HCT116 (cell line): ENCODE measurements at regions not wholly inside any gene's neighbourhood (a gene's known extent, or its start where the extent isn't known, plus 50 kb on each side); places are given as distances from the start of the nearest gene placed in this dataset.

Experiments used
- ATAC-seq: fragments of 200-7000 bp; cut with Tn5 transposase; 2 replicates; pipeline ENCODE4 v1.9.1; 2020; ENCODE audit warnings: mild to moderate bottlenecking, moderate library complexity
- BruUV-seq: library from RNA; stranded (reverse); fragments of 400-500 nt; replicated peaks from 2 replicates; lab custom pipeline; 2021; lab: Mats Ljungman, UMichigan
- CTCF ChIA-PET: fragments of 300-600 bp; sonication (Branson Sonifier 250); formaldehyde crosslinking; loops from one replicate; lab custom pipeline; 2021; ENCODE audit warnings: antibody characterized with exemption; lab: Charles Lee
- POLR2A ChIA-PET: fragments of 300-600, 350-600 bp; sonication (Branson Sonifier 250); formaldehyde crosslinking; loops from one replicate; lab custom pipeline; 2021; ENCODE audit warnings: antibody characterized with exemption; lab: Charles Lee
- RAD21 ChIA-PET, 2 experiments: fragments of 300-600 bp; sonication (Branson Sonifier 250); formaldehyde crosslinking; loops; one replicate each; lab custom pipeline; 2023; ENCODE audit warnings: low total read pairs in 2 of 2; ENCODE audit not compliant: uncharacterized antibody in 2 of 2, unreplicated experiment in 2 of 2, low non-redundant PET in 1 of 2; lab: Charles Lee
- DNase-seq: peaks from one replicate; pipeline ENCODE4 v3.0.0-alpha.2; 2010; ENCODE audit warnings: low read depth, low spot score
- H2AFZ ChIP-seq: fragments of 200-600 bp; shearing (Covaris generic), sonication (generic); 2 replicates; pipeline ENCODE4 v1.6.1; 2017; ENCODE audit warnings: low read depth, mixed run types, mixed read lengths, antibody characterized with exemption, low read length; ENCODE audit not compliant: poor library complexity, severe bottlenecking
- H3K27ac ChIP-seq: 2 replicates; pipeline ENCODE4 v1.5.1; 2012; ENCODE audit warnings: low read depth, low read length
- H3K27me3 ChIP-seq: fragments of 200-600 bp; sonication (generic); 2 replicates; pipeline ENCODE4 v1.6.1; 2016; ENCODE audit warnings: mixed run types, low read length, mixed read lengths; ENCODE audit not compliant: insufficient read depth
- H3K36me3 ChIP-seq, 2 experiments: fragments of 200-500 bp in 1 of 2; fragments of 200-600 bp in 1 of 2; sonication (Bioruptor generic) in 1 of 2; sonication (generic) in 1 of 2; 2 replicates each; pipeline versions ENCODE4 v1.5.1 to v1.6.1; 2014 to 2016; ENCODE audit warnings: low read length in 2 of 2, inconsistent platforms in 1 of 2, mixed read lengths in 1 of 2, mixed run types in 1 of 2; ENCODE audit not compliant: insufficient read depth in 2 of 2, control insufficient read depth in 1 of 2
- H3K4me1 ChIP-seq, 2 experiments: fragments of 200-600 bp in 1 of 2; sonication (generic) in 1 of 2; 2 replicates each; pipeline versions ENCODE4 v1.5.1 to v1.6.1; 2012 to 2017; ENCODE audit warnings: low read length in 2 of 2, inconsistent platforms in 1 of 2, mild to moderate bottlenecking in 1 of 2, mixed read lengths in 1 of 2, mixed run types in 1 of 2, moderate library complexity in 1 of 2; ENCODE audit not compliant: insufficient read depth in 2 of 2, control insufficient read depth in 1 of 2
- H3K4me2 ChIP-seq: fragments of 200-600 bp; sonication (generic); 2 replicates; pipeline ENCODE4 v1.6.1; 2017; ENCODE audit warnings: mixed run types, low read length, mixed read lengths
- H3K4me3 ChIP-seq, 2 experiments: fragments of 200-600 bp in 1 of 2; sonication (generic) in 1 of 2; replicated peaks in 1 of 2; 2 replicates each; pipeline ENCODE4 v1.5.1; 2011 to 2016; ENCODE audit warnings: low read length in 2 of 2, control low read depth in 1 of 2, low read depth in 1 of 2, mild to moderate bottlenecking in 1 of 2, mixed read lengths in 1 of 2, mixed run types in 1 of 2
- H3K79me2 ChIP-seq: fragments of 200-600 bp; sonication (generic); 2 replicates; pipeline ENCODE4 v1.6.1; 2017; ENCODE audit warnings: mild to moderate bottlenecking, mixed run types, low read length, moderate library complexity, mixed read lengths; ENCODE audit not compliant: insufficient read depth
- H3K9ac ChIP-seq: fragments of 200-600 bp; sonication (generic); 2 replicates; pipeline ENCODE4 v1.6.1; 2016; ENCODE audit warnings: low read length, mixed read lengths
- H3K9me2 ChIP-seq: fragments of 200-600 bp; sonication (generic), shearing (Covaris generic); 2 replicates; pipeline ENCODE4 v1.6.1; 2017; ENCODE audit warnings: mixed run types, mild to moderate bottlenecking, moderate library complexity; ENCODE audit not compliant: insufficient read depth
- H3K9me3 ChIP-seq, 2 experiments: fragments of 200-500 bp in 1 of 2; fragments of 200-600 bp in 1 of 2; sonication (Bioruptor generic) in 1 of 2; sonication (generic) in 1 of 2; 2 replicates each; pipeline ENCODE4 v1.6.1; 2014 to 2017; ENCODE audit warnings: low read length in 2 of 2, mixed read lengths in 2 of 2, inconsistent platforms in 1 of 2, low read depth in 1 of 2, mild to moderate bottlenecking in 1 of 2, mixed run types in 1 of 2, moderate library complexity in 1 of 2; ENCODE audit not compliant: control insufficient read depth in 1 of 2, insufficient read depth in 1 of 2
- H4K20me1 ChIP-seq: fragments of 200-600 bp; sonication (generic), shearing (Covaris generic); 2 replicates; pipeline ENCODE4 v1.6.1; 2017; ENCODE audit warnings: mixed run types, mild to moderate bottlenecking, moderate library complexity; ENCODE audit not compliant: insufficient read depth
- CBX3 ChIP-seq: IDR thresholded peaks from 2 replicates; pipeline ENCODE4 v1.6.1; 2012; ENCODE audit warnings: low read depth
- CEBPB ChIP-seq: IDR thresholded peaks from 2 replicates; pipeline ENCODE4 v1.6.1; 2012; ENCODE audit warnings: low read depth
- ELF1 ChIP-seq: IDR thresholded peaks from 2 replicates; pipeline ENCODE4 v1.6.1; 2012; ENCODE audit warnings: low read depth, borderline replicate concordance
- FOSL1 ChIP-seq: IDR thresholded peaks from 2 replicates; pipeline ENCODE4 v1.6.1; 2012; ENCODE audit warnings: low read depth
- JUND ChIP-seq: IDR thresholded peaks from 2 replicates; pipeline ENCODE4 v1.6.1; 2012
- POLR2A ChIP-seq: IDR thresholded peaks from 2 replicates; pipeline ENCODE4 v1.7.0; 2011; ENCODE audit warnings: borderline replicate concordance; ENCODE audit not compliant: insufficient read depth, insufficient read length; ENCODE audit errors: extremely low read depth
- SIN3A ChIP-seq: IDR thresholded peaks from 2 replicates; pipeline ENCODE4 v1.6.1; 2012; ENCODE audit warnings: low read depth
- SP1 ChIP-seq: IDR thresholded peaks from 2 replicates; pipeline ENCODE4 v1.6.1; 2012; ENCODE audit warnings: low read depth
- SRF ChIP-seq: IDR thresholded peaks from 2 replicates; pipeline ENCODE4 v1.6.1; 2012; ENCODE audit warnings: low read depth
- YY1 ChIP-seq: IDR thresholded peaks from 2 replicates; pipeline ENCODE4 v1.6.1; 2011; ENCODE audit warnings: low read length, low read depth, moderate library complexity, mild to moderate bottlenecking; ENCODE audit not compliant: insufficient replicate concordance; ENCODE audit errors: extremely low read depth
- ZNF274 ChIP-seq: fragments of 200-500 bp; sonication (Bioruptor generic); IDR thresholded peaks from 2 replicates; pipeline ENCODE4 v1.6.1; 2014; ENCODE audit warnings: mild to moderate bottlenecking, low read depth, low read length, inconsistent platforms
- intact Hi-C: fragments of 100-400 bp; cut with micrococcal nuclease; formaldehyde crosslinking; loops from 2 replicates; pipeline ENCODE4 v1.10.0; 2022
- TF ChIP-seq, protein P1 (sequence below): IDR thresholded peaks from 2 replicates; pipeline ENCODE4 v1.6.1; 2012
- TF ChIP-seq, protein P2 (sequence below), 3 experiments: fragments of 200-600 bp in 1 of 3; sonication (generic) in 1 of 3; IDR thresholded peaks in 2 of 3; conservative IDR thresholded peaks in 1 of 3; 2 replicates each; pipeline ENCODE4 v1.5.1; 2012 to 2017; ENCODE audit warnings: low read depth in 2 of 3, low read length in 2 of 3, antibody characterized with exemption in 1 of 3, borderline replicate concordance in 1 of 3, control low read depth in 1 of 3, mild to moderate bottlenecking in 1 of 3, mixed read lengths in 1 of 3, mixed run types in 1 of 3, moderate library complexity in 1 of 3; ENCODE audit not compliant: insufficient read depth in 1 of 3
- TF ChIP-seq, protein P3 (sequence below): IDR thresholded peaks from 2 replicates; pipeline ENCODE4 v1.6.1; 2012
- TF ChIP-seq, protein P4 (sequence below): IDR thresholded peaks from 2 replicates; pipeline ENCODE4 v1.6.1; 2012; ENCODE audit warnings: low read depth

DNA sequence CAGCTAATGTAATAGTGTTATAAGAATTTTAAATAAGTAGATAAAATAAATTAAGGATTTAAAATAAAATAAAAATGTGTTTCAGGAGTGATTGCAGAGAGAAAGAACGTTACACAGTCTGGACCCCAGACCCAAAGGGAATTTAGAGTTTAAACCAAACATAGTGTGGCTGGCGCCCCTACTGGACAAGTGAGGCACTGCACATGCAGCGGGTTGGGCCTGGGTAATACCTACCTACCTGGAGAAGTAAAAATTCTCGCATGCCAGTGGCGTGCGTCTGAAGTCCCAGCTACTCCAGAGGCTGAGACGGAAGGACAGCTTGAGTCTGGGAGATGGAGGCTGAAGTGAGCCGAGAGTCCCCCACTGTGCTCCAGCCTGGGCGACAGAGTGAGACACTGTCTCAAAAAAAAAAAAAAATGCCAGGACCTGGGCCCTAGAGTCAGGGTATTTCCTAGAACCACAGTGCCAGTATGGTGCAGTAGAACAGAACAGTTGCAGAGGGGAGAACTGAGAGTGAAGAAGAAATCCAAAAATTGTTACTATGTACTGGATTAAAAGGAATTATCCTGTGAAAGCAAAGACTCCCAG, 71.4 kb upstream of the TCF21 start:
- Histone ChIP-seq H3K4me2 (no peak overlapping the region), H3K4me1 (peaks cover 2 to 14% of the 10 kb centered on the region in 2 experiments; a peak in 2 of 4 replicates), H2AFZ (no peak overlapping the region), H3K27me3 (no peaks in the 10 kb centered on the region), H3K9me2 (no peaks in the 10 kb centered on the region), H3K27ac (no peak overlapping the region), H3K9ac (no peak overlapping the region), H3K79me2 (no peaks in the 10 kb centered on the region), H4K20me1 (no peaks in the 10 kb centered on the region), H3K9me3 (no peaks in the 10 kb centered on the region), H3K4me3 (no peak overlapping the region), H3K36me3 (no peaks in the 10 kb centered on the region)
- ChIA-PET RAD21 (no interaction called here), POLR2A (no interaction called here), CTCF (interaction anchor here (0.7 kb wide), 1 partner anchor 20 kb away, joined by 3 read pairs; no protein-coding TSS in a partner anchor)
- ATAC-seq = peak; percentile 89
- peak; percentile 8 for DNase-seq
- intact Hi-C loops = no loop called here
- BruUV-seq = no TSS peak
- TF ChIP-seq SIN3A (no peak), JUND (no peak), CBX3 (no peak), YY1 (no peak), POLR2A (no peak)
- TF ChIP-seq, protein P1, sequence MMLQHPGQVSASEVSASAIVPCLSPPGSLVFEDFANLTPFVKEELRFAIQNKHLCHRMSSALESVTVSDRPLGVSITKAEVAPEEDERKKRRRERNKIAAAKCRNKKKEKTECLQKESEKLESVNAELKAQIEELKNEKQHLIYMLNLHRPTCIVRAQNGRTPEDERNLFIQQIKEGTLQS = no peak
- TF ChIP-seq, protein P2, sequence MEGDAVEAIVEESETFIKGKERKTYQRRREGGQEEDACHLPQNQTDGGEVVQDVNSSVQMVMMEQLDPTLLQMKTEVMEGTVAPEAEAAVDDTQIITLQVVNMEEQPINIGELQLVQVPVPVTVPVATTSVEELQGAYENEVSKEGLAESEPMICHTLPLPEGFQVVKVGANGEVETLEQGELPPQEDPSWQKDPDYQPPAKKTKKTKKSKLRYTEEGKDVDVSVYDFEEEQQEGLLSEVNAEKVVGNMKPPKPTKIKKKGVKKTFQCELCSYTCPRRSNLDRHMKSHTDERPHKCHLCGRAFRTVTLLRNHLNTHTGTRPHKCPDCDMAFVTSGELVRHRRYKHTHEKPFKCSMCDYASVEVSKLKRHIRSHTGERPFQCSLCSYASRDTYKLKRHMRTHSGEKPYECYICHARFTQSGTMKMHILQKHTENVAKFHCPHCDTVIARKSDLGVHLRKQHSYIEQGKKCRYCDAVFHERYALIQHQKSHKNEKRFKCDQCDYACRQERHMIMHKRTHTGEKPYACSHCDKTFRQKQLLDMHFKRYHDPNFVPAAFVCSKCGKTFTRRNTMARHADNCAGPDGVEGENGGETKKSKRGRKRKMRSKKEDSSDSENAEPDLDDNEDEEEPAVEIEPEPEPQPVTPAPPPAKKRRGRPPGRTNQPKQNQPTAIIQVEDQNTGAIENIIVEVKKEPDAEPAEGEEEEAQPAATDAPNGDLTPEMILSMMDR (IDR thresholded peaks at IDR 0.05 in 2 of 3, conservative IDR thresholded peaks at IDR 0.05 in 1 of 3; ENCODE audit: borderline replicate concordance in 1 of 3, insufficient read depth in 1 of 3, low read depth in 2 of 3, low read length in 2 of 3) = peak; percentile 16 to 93 (median 81); a peak in 5 of 6 replicates

DNA sequence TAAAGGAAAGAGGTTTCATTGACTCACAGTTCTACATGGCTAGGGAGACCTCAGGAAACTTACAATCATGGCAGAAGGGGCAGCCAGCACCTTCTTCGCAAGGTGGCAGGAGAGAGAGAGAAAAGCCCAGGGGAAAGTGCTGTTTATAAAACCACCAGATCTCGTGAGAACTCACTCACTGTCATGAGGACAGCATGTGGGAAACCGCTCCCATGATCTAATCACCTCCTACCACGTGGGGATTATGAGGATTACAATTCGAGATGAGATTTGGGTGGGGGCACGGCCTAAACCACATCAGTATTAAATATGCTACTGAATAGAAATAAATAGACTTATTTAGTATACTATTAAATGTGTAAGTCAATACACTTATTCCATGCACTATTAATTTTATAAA, 70.6 kb upstream of the TCF21 start:
- ChIA-PET POLR2A (no interaction called here), RAD21 (no interaction called here), CTCF (no interaction called here)
- H3K36me3 ChIP-seq = no peaks in the 10 kb centered on the region
- H3K79me2 ChIP-seq = no peaks in the 10 kb centered on the region
- H3K9me3 ChIP-seq = no peaks in the 10 kb centered on the region
- no TSS peak for BruUV-seq
- H3K4me2 ChIP-seq = no peak overlapping the region
- ATAC-seq = no peak
- H3K27ac ChIP-seq = no peak overlapping the region
- no peak overlapping the region for H3K9ac ChIP-seq
- H2AFZ ChIP-seq = no peak overlapping the region
- H3K27me3 ChIP-seq = no peaks in the 10 kb centered on the region
- intact Hi-C loops = no loop called here
- no peaks in the 10 kb centered on the region for H3K9me2 ChIP-seq
- peaks cover 2 to 14% of the 10 kb centered on the region in 2 experiments; a peak in 2 of 4 replicates for H3K4me1 ChIP-seq
- no peaks in the 10 kb centered on the region for H4K20me1 ChIP-seq
- DNase-seq = no peak
- H3K4me3 ChIP-seq = no peak overlapping the region
- TF ChIP-seq ZNF274 (no peak), CEBPB (no peak), SP1 (no peak), SRF (no peak), ELF1 (no peak), JUND (no peak), FOSL1 (no peak), YY1 (no peak)
- TF ChIP-seq, protein P1 = no peak
- TF ChIP-seq, protein P3, sequence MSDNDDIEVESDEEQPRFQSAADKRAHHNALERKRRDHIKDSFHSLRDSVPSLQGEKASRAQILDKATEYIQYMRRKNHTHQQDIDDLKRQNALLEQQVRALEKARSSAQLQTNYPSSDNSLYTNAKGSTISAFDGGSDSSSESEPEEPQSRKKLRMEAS = no peak
- TF ChIP-seq, protein P4, sequence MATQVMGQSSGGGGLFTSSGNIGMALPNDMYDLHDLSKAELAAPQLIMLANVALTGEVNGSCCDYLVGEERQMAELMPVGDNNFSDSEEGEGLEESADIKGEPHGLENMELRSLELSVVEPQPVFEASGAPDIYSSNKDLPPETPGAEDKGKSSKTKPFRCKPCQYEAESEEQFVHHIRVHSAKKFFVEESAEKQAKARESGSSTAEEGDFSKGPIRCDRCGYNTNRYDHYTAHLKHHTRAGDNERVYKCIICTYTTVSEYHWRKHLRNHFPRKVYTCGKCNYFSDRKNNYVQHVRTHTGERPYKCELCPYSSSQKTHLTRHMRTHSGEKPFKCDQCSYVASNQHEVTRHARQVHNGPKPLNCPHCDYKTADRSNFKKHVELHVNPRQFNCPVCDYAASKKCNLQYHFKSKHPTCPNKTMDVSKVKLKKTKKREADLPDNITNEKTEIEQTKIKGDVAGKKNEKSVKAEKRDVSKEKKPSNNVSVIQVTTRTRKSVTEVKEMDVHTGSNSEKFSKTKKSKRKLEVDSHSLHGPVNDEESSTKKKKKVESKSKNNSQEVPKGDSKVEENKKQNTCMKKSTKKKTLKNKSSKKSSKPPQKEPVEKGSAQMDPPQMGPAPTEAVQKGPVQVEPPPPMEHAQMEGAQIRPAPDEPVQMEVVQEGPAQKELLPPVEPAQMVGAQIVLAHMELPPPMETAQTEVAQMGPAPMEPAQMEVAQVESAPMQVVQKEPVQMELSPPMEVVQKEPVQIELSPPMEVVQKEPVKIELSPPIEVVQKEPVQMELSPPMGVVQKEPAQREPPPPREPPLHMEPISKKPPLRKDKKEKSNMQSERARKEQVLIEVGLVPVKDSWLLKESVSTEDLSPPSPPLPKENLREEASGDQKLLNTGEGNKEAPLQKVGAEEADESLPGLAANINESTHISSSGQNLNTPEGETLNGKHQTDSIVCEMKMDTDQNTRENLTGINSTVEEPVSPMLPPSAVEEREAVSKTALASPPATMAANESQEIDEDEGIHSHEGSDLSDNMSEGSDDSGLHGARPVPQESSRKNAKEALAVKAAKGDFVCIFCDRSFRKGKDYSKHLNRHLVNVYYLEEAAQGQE = no peak
